ENCODE measurements at regions not wholly inside any gene's neighbourhood (a gene's known extent, or its start where the extent isn't known, plus 50 kb on each side); places are given as distances from the start of the nearest gene placed in this dataset.
"Not testable (repeated sequence)": the region's sequence is repeated elsewhere in the genome, so short reads cannot be mapped to it uniquely, and the experiment has no call there.

- DNase-seq (ENCODE audit: extremely low spot score, insufficient read length, low read depth) = no peak
- FAIRE-seq = no peak
These were observed 384.1 kb upstream of the SLC35B3 start for GRCh38 chr6:8819446-8819845.

- no peak for FAIRE-seq
- no peak for DNase-seq (ENCODE audit: extremely low spot score, insufficient read length, low read depth)
These were observed 379.2 kb upstream of the SLC35B3 start for GRCh38 chr6:8814440-8815000.

GRCh38 chr6:8810325-8810724, 375.0 kb upstream of the SLC35B3 start:
- FAIRE-seq (no peak), DNase-seq (ENCODE audit: extremely low spot score, insufficient read length, low read depth) (no peak)

- FAIRE-seq (no peak), DNase-seq (ENCODE audit: extremely low spot score, insufficient read length, low read depth) (no peak)
These were observed 374.3 kb upstream of the SLC35B3 start for GRCh38 chr6:8809662-8810061.

- FAIRE-seq = no peak
- no peak for DNase-seq (ENCODE audit: extremely low spot score, insufficient read length, low read depth)
These were observed 367.9 kb upstream of the SLC35B3 start for GRCh38 chr6:8803181-8803760.

GRCh38 chr6:8802397-8802796, 367.1 kb upstream of the SLC35B3 start:
- not testable (repeated sequence) for FAIRE-seq; DNase-seq (ENCODE audit: extremely low spot score, insufficient read length, low read depth)

GRCh38 chr6:8794420-8794819, 359.1 kb upstream of the SLC35B3 start:
- FAIRE-seq (no peak), DNase-seq (ENCODE audit: extremely low spot score, insufficient read length, low read depth) (no peak)

- DNase-seq (ENCODE audit: extremely low spot score, insufficient read length, low read depth) = no peak
- no peak for FAIRE-seq
These were observed 354.5 kb upstream of the SLC35B3 start for GRCh38 chr6:8789878-8790277.

- FAIRE-seq (no peak), DNase-seq (ENCODE audit: extremely low spot score, insufficient read length, low read depth) (no peak)
These were observed 349.9 kb upstream of the SLC35B3 start for GRCh38 chr6:8785223-8785622.

GRCh38 chr6:8783191-8783590, 347.8 kb upstream of the SLC35B3 start:
- no peak for DNase-seq (ENCODE audit: extremely low spot score, insufficient read length, low read depth)
- no peak for FAIRE-seq

- FAIRE-seq (no peak), DNase-seq (ENCODE audit: extremely low spot score, insufficient read length, low read depth) (no peak)
These were observed 345.3 kb upstream of the SLC35B3 start for GRCh38 chr6:8780653-8781052.

GRCh38 chr6:8764733-8765132, 329.4 kb upstream of the SLC35B3 start:
- DNase-seq (ENCODE audit: extremely low spot score, insufficient read length, low read depth) (no peak), FAIRE-seq (no peak)

GRCh38 chr6:8760951-8761350, 325.6 kb upstream of the SLC35B3 start:
- no peak for DNase-seq (ENCODE audit: extremely low spot score, insufficient read length, low read depth)
- FAIRE-seq = no peak

GRCh38 chr6:8758412-8758811, 323.1 kb upstream of the SLC35B3 start:
- FAIRE-seq (no peak), DNase-seq (ENCODE audit: extremely low spot score, insufficient read length, low read depth) (no peak)

GRCh38 chr6:8750627-8751026, 315.3 kb upstream of the SLC35B3 start:
- no peak for FAIRE-seq
- DNase-seq (ENCODE audit: extremely low spot score, insufficient read length, low read depth) = no peak

GRCh38 chr6:8749465-8749864, 314.1 kb upstream of the SLC35B3 start:
- FAIRE-seq = no peak

GRCh38 chr6:8743170-8743745, 307.9 kb upstream of the SLC35B3 start:
- DNase-seq (ENCODE audit: extremely low spot score, insufficient read length, low read depth) (no peak), FAIRE-seq (peak; percentile 15)

More at GRCh38 chr6:8749465-8749864, 314.1 kb upstream of the SLC35B3 start:
- DNase-seq (ENCODE audit: extremely low spot score, insufficient read length, low read depth) = no peak

GRCh38 chr6:8739454-8739853, 304.1 kb upstream of the SLC35B3 start:
- DNase-seq (ENCODE audit: extremely low spot score, insufficient read length, low read depth) (no peak), FAIRE-seq (no peak)

- no peak for DNase-seq (ENCODE audit: extremely low spot score, insufficient read length, low read depth)
- FAIRE-seq = no peak
These were observed 303.6 kb upstream of the SLC35B3 start for GRCh38 chr6:8738951-8739350.

GRCh38 chr6:8736156-8736895, 301.0 kb upstream of the SLC35B3 start:
- no peak for DNase-seq (ENCODE audit: extremely low spot score, insufficient read length, low read depth)

GRCh38 chr6:8733879-8734278, 298.5 kb upstream of the SLC35B3 start:
- FAIRE-seq (no peak), DNase-seq (ENCODE audit: extremely low spot score, insufficient read length, low read depth) (no peak)

More at GRCh38 chr6:8736156-8736895, 301.0 kb upstream of the SLC35B3 start:
- no peak for FAIRE-seq

Measured in GM18507 (cell line).